Sigmoid colon (tissue), 4 donors: ENCODE measurements at regions not wholly inside any gene's neighbourhood (a gene's known extent, or its start where the extent isn't known, plus 50 kb on each side); places are given as distances from the start of the nearest gene placed in this dataset.

Source experiments
- CTCF ChIP-seq, 4 experiments: fragments of 450-650 bp in 3 of 4; fragments of 200-600 bp in 1 of 4; IDR thresholded peaks; one replicate each; pipeline ENCODE4 v1.5.1; 2016 to 2019; ENCODE audit warnings: antibody characterized with exemption in 4 of 4, mild to moderate bottlenecking in 3 of 4, moderate library complexity in 2 of 4
- EP300 ChIP-seq, 4 donors: sonication (generic); formaldehyde crosslinking; IDR thresholded peaks; one replicate each; pipeline ENCODE4 v1.6.1; 2017; ENCODE audit warnings: antibody characterized with exemption in 4 of 4
- POLR2A ChIP-seq, 2 donors: fragments of 450-650 bp; IDR thresholded peaks; one replicate each; pipeline ENCODE4 v1.6.1; 2016; ENCODE audit warnings: antibody characterized with exemption in 2 of 2, mild to moderate bottlenecking in 2 of 2, moderate library complexity in 2 of 2

GRCh38 chr9:75709698-75710097 lies 180.8 kb upstream of the PCSK5 start:
- TF ChIP-seq CTCF (IDR thresholded peaks at IDR 0.05): no peak
- TF ChIP-seq POLR2A (IDR thresholded peaks at IDR 0.05): no peak
- no peak for TF ChIP-seq EP300 (IDR thresholded peaks at IDR 0.05)
